MM.1S (cell line): ENCODE measurements at regions not wholly inside any gene's neighbourhood (a gene's known extent, or its start where the extent isn't known, plus 50 kb on each side); places are given as distances from the start of the nearest gene placed in this dataset.

ENCODE experiments used
- DNase-seq: peaks from one replicate; pipeline ENCODE4 v3.0.0-alpha.2; 2015
- H2AFZ ChIP-seq: fragments of 300-600 bp; sonication (generic); 2 replicates; pipeline ENCODE4 v1.6.0; 2016; ENCODE audit warnings: antibody characterized with exemption, low read length
- H3F3A ChIP-seq: fragments of 300-600 bp; sonication (generic); 2 replicates; pipeline ENCODE4 v1.6.1; 2016; ENCODE audit warnings: mild to moderate bottlenecking, antibody characterized with exemption, low read length, moderate library complexity, mixed read lengths; ENCODE audit not compliant: insufficient read depth
- H3K27ac ChIP-seq: fragments of 300-600 bp; sonication (generic); 2 replicates; pipeline ENCODE4 v1.5.1; 2016; ENCODE audit warnings: mild to moderate bottlenecking, low read length
- H3K27me3 ChIP-seq: fragments of 300-600 bp; sonication (generic); replicated peaks from 2 replicates; pipeline ENCODE4 v1.6.0; 2016; ENCODE audit warnings: low read length; ENCODE audit not compliant: insufficient read depth
- H3K36me3 ChIP-seq: fragments of 300-600 bp; sonication (generic); replicated peaks from 2 replicates; pipeline ENCODE4 v1.6.1; 2016; ENCODE audit warnings: mild to moderate bottlenecking, low read length, mixed read lengths; ENCODE audit not compliant: insufficient read depth
- H3K4me1 ChIP-seq: fragments of 300-600 bp; sonication (generic); 2 replicates; pipeline ENCODE4 v1.6.1; 2016; ENCODE audit warnings: low read length, mixed read lengths
- H3K4me2 ChIP-seq: fragments of 300-600 bp; sonication (generic); 2 replicates; pipeline ENCODE4 v1.6.0; 2016; ENCODE audit warnings: low read depth, low read length
- H3K4me3 ChIP-seq: fragments of 300-600 bp; sonication (generic); 2 replicates; pipeline ENCODE4 v1.5.1; 2016; ENCODE audit warnings: low read length, mixed read lengths
- H3K79me2 ChIP-seq: fragments of 300-600 bp; sonication (generic); 2 replicates; pipeline ENCODE4 v1.6.1; 2016; ENCODE audit warnings: mixed run types, low read length, mixed read lengths
- H3K9ac ChIP-seq: fragments of 300-600 bp; sonication (generic); 2 replicates; pipeline ENCODE4 v1.6.1; 2016; ENCODE audit warnings: low read length, mixed read lengths
- H3K9me2 ChIP-seq: fragments of 300-600 bp; sonication (generic); replicated peaks from 2 replicates; pipeline ENCODE4 v1.6.1; 2016; ENCODE audit warnings: mild to moderate bottlenecking, low read length, mixed read lengths; ENCODE audit not compliant: insufficient read depth
- H3K9me3 ChIP-seq: fragments of 300-600 bp; sonication (generic); replicated peaks from 2 replicates; pipeline ENCODE4 v1.6.1; 2016; ENCODE audit warnings: mild to moderate bottlenecking, low read length, mixed read lengths; ENCODE audit not compliant: insufficient read depth
- H4K20me1 ChIP-seq: fragments of 300-600 bp; sonication (generic); 2 replicates; pipeline ENCODE4 v1.6.1; 2016; ENCODE audit warnings: mild to moderate bottlenecking, low read length, moderate library complexity, mixed read lengths; ENCODE audit not compliant: insufficient read depth
- CTCF ChIP-seq: fragments of 300-600 bp; sonication (generic); IDR thresholded peaks from 2 replicates; pipeline ENCODE4 v1.5.1; 2016; ENCODE audit warnings: antibody characterized with exemption, low read length, mixed read lengths
- EZH2 ChIP-seq: fragments of 300-600 bp; sonication (generic); optimal IDR thresholded peaks from 2 replicates; pipeline ENCODE3; 2017; ENCODE audit warnings: low read depth, mild to moderate bottlenecking, antibody characterized with exemption, low read length, mixed read lengths
- EZH2phosphoT487 ChIP-seq: fragments of 300-600 bp; sonication (generic); IDR thresholded peaks from 2 replicates; pipeline ENCODE4 v1.6.1; 2018; ENCODE audit warnings: antibody characterized with exemption, low read length

- Histone ChIP-seq H3K36me3 (no peaks in the 10 kb centered on the region), H3K9ac (no peak overlapping the region), H3K4me2 (no peak overlapping the region), H3K4me3 (no peak overlapping the region), H3K9me3 (no peaks in the 10 kb centered on the region), H3K79me2 (no peaks in the 10 kb centered on the region), H4K20me1 (no peaks in the 10 kb centered on the region), H3F3A (no peaks in the 10 kb centered on the region), H3K27ac (no peak overlapping the region), H3K9me2 (no peaks in the 10 kb centered on the region), H3K4me1 (no peaks in the 10 kb centered on the region), H2AFZ (no peak overlapping the region), H3K27me3 (no peaks in the 10 kb centered on the region)
- no peak for TF ChIP-seq EZH2
- TF ChIP-seq EZH2phosphoT487, result no peak
- no peak for TF ChIP-seq CTCF
- no peak for DNase-seq
Measured at GRCh38 chr4:10944321-10944720, 259.8 kb upstream of the CLNK start.

- H3K9ac ChIP-seq, result no peak overlapping the region
- TF ChIP-seq EZH2 (no peak), EZH2phosphoT487 (no peak), CTCF (no peak)
- H3K9me2 ChIP-seq, result no peaks in the 10 kb centered on the region
- no peak overlapping the region for H3K4me2 ChIP-seq
- no peak overlapping the region for H2AFZ ChIP-seq
- no peak overlapping the region for H3K27ac ChIP-seq
- no peaks in the 10 kb centered on the region for H4K20me1 ChIP-seq
- H3K9me3 ChIP-seq, result no peaks in the 10 kb centered on the region
- no peak overlapping the region for H3K4me3 ChIP-seq
- H3F3A ChIP-seq, result no peaks in the 10 kb centered on the region
- no peaks in the 10 kb centered on the region for H3K36me3 ChIP-seq
- DNase-seq, result no peak
- no peaks in the 10 kb centered on the region for H3K27me3 ChIP-seq
- no peaks in the 10 kb centered on the region for H3K4me1 ChIP-seq
- no peaks in the 10 kb centered on the region for H3K79me2 ChIP-seq
Measured at GRCh38 chr4:10942156-10942555, 257.6 kb upstream of the CLNK start.

GRCh38 chr4:10929818-10930217, 245.2 kb upstream of the CLNK start:
- no peaks in the 10 kb centered on the region for H3F3A ChIP-seq
- no peaks in the 10 kb centered on the region for H3K4me1 ChIP-seq
- H3K27ac ChIP-seq, result no peak overlapping the region
- no peak overlapping the region for H3K9ac ChIP-seq
- no peak overlapping the region for H3K4me2 ChIP-seq
- H3K9me2 ChIP-seq, result no peaks in the 10 kb centered on the region
- H3K9me3 ChIP-seq, result no peaks in the 10 kb centered on the region
- H3K27me3 ChIP-seq, result no peaks in the 10 kb centered on the region
- no peaks in the 10 kb centered on the region for H4K20me1 ChIP-seq
- DNase-seq, result no peak
- H3K36me3 ChIP-seq, result no peaks in the 10 kb centered on the region
- no peaks in the 10 kb centered on the region for H3K79me2 ChIP-seq
- TF ChIP-seq EZH2phosphoT487 (no peak), EZH2 (no peak), CTCF (no peak)
- H2AFZ ChIP-seq, result no peak overlapping the region
- H3K4me3 ChIP-seq, result no peak overlapping the region
